ENCODE measurements at regions not wholly inside any gene's neighbourhood (a gene's known extent, or its start where the extent isn't known, plus 50 kb on each side); places are given as distances from the start of the nearest gene placed in this dataset.
"Not testable (repeated sequence)": the region's sequence is repeated elsewhere in the genome, so short reads cannot be mapped to it uniquely, and the experiment has no call there.

DNA sequence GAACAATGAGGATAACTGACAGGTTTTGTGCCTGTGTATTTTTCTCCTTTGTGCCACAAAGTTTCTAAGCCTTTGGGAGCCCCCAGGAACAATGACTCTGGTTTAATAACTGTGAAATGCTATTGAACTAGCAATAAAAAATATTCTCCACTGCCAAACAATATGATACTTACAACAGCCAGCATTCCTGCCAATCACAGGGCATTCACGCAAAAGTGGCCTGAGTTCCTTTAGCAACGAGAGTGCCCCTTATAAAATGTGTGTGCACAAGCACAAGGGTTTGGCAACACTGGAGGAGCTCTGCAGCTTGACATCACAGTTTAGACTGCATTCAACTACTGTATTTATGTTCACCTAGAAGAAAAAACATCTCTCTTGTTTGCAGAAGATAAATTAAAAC lies 412.9 kb upstream of the NFE2L3 start:
- Histone ChIP-seq H3K36me3 (ENCODE audit: low read depth) (no peaks in the 10 kb centered on the region), H3K27ac (no peak overlapping the region), H4K20me1 (ENCODE audit: insufficient read depth) (no peaks in the 10 kb centered on the region), H3K4me3 (no peak overlapping the region), H3K4me2 (no peak overlapping the region), H3K9me2 (ENCODE audit: insufficient read depth) (no peaks in the 10 kb centered on the region), H2AFZ (no peak overlapping the region), H3K9me3 (ENCODE audit: insufficient read depth, low read depth) (no peaks in the 10 kb centered on the region), H3K79me2 (ENCODE audit: low read depth) (no peaks in the 10 kb centered on the region), H3K27me3 (ENCODE audit: insufficient read depth, low read depth) (peaks cover 75% of the 10 kb centered on the region), H3F3A (ENCODE audit: insufficient read depth, low read depth) (no peaks in the 10 kb centered on the region), H3K4me1 (replicated peaks; ENCODE audit: insufficient read depth) (no peaks in the 10 kb centered on the region)
- no peak for DNase-seq
- no TSS peak for BruUV-seq (replicated peaks)
- no peak for TF ChIP-seq EZH2 (IDR thresholded peaks at IDR 0.05; ENCODE audit: low read depth)
- TF ChIP-seq, protein P1, sequence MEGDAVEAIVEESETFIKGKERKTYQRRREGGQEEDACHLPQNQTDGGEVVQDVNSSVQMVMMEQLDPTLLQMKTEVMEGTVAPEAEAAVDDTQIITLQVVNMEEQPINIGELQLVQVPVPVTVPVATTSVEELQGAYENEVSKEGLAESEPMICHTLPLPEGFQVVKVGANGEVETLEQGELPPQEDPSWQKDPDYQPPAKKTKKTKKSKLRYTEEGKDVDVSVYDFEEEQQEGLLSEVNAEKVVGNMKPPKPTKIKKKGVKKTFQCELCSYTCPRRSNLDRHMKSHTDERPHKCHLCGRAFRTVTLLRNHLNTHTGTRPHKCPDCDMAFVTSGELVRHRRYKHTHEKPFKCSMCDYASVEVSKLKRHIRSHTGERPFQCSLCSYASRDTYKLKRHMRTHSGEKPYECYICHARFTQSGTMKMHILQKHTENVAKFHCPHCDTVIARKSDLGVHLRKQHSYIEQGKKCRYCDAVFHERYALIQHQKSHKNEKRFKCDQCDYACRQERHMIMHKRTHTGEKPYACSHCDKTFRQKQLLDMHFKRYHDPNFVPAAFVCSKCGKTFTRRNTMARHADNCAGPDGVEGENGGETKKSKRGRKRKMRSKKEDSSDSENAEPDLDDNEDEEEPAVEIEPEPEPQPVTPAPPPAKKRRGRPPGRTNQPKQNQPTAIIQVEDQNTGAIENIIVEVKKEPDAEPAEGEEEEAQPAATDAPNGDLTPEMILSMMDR (conservative IDR thresholded peaks at IDR 0.05), result no peak
- intact Hi-C loops (cut with micrococcal nuclease; ENCODE audit: unreplicated experiment), result no loop called here
- POLR2A ChIA-PET (ENCODE audit: unreplicated experiment), result no interaction called here
- CTCF ChIA-PET, result no interaction called here

DNA sequence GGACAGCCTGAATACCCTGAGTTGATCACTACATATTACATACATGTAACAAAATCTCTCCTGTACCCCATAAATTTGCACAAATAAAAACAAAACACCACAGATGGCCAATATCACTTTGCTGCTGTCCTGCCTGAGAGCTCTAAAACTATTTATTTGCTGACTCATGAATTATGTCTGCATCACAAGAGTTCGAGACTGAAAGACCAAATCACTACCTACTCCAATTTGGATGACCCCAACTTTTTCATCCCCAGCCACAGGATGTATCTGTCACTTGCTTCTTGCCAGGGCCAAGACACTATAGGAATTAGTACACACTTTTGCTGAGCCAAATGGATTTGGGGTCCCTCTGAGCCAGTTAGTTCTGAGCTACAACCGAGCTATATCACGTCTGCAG lies 409.7 kb upstream of the NFE2L3 start:
- Histone ChIP-seq H4K20me1 (ENCODE audit: insufficient read depth) (no peaks in the 10 kb centered on the region), H3K4me2 (no peak overlapping the region), H3K27ac (no peak overlapping the region), H3K4me3 (no peak overlapping the region), H3K36me3 (ENCODE audit: low read depth) (no peaks in the 10 kb centered on the region), H3K79me2 (ENCODE audit: low read depth) (no peaks in the 10 kb centered on the region), H3K4me1 (replicated peaks; ENCODE audit: insufficient read depth) (no peaks in the 10 kb centered on the region), H3K9me2 (ENCODE audit: insufficient read depth) (no peaks in the 10 kb centered on the region), H3K9me3 (ENCODE audit: insufficient read depth, low read depth) (no peaks in the 10 kb centered on the region), H3K27me3 (ENCODE audit: insufficient read depth, low read depth) (peaks cover 63% of the 10 kb centered on the region), H2AFZ (no peak overlapping the region), H3F3A (ENCODE audit: insufficient read depth, low read depth) (no peaks in the 10 kb centered on the region)
- intact Hi-C loops (cut with micrococcal nuclease; ENCODE audit: unreplicated experiment), result no loop called here
- no peak for DNase-seq
- CTCF ChIA-PET, result no interaction called here
- POLR2A ChIA-PET (ENCODE audit: unreplicated experiment), result interaction anchor here (0.6 kb wide), 1 partner anchor 23 kb away, joined by 5 read pairs; no protein-coding TSS in a partner anchor
- no TSS peak for BruUV-seq (replicated peaks)
- TF ChIP-seq, protein P1 (conservative IDR thresholded peaks at IDR 0.05), result no peak
- no peak for TF ChIP-seq EZH2 (IDR thresholded peaks at IDR 0.05; ENCODE audit: low read depth)

DNA sequence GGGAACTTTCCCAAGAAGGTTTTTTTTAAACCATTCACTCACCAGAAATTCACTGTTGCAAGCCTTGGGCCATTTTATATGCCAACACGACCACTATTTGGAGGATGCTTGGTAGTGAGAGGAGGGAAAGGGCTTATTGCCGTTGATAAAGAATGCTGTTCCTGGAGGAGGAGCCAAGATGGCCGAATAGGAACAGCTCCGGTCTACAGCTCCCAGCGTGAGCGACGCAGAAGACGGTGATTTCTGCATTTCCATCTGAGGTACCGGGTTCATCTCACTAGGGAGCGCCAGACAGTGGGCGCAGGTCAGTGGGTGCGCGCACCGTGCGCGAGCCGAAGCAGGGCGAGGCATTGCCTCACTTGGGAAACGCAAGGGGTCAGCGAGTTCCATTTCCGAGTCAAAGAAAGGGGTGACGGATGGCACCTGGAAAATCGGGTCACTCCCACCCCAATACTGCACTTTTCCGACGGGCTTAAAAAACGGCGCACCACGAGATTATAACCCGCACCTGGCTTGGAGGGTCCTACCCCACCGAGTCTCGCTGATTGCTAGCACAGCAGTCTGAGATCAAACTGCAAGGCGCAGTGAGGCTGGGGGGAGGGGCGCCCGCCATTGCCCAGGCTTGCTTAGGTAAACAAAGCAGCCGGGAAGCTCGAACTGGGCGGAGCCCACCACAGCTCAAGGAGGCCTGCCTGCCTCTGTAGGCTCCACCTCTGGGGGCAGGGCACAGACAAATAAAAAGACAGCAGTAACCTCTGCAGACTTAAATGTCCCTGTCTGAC lies 408.1 kb upstream of the NFE2L3 start:
- H4K20me1 ChIP-seq (ENCODE audit: insufficient read depth); DNase-seq; H3K27ac ChIP-seq; POLR2A ChIA-PET (ENCODE audit: unreplicated experiment); H3K36me3 ChIP-seq (ENCODE audit: low read depth); H3K9me3 ChIP-seq (ENCODE audit: insufficient read depth, low read depth); H2AFZ ChIP-seq; H3K9me2 ChIP-seq (ENCODE audit: insufficient read depth); H3K4me1 ChIP-seq (replicated peaks; ENCODE audit: insufficient read depth); H3K79me2 ChIP-seq (ENCODE audit: low read depth); CTCF ChIA-PET; H3K4me2 ChIP-seq; H3F3A ChIP-seq (ENCODE audit: insufficient read depth, low read depth); BruUV-seq (replicated peaks); H3K4me3 ChIP-seq; intact Hi-C loops (cut with micrococcal nuclease; ENCODE audit: unreplicated experiment): not testable (repeated sequence)
- H3K27me3 ChIP-seq (ENCODE audit: insufficient read depth, low read depth), result peaks cover 47% of the 10 kb centered on the region
